ENCODE measurements at regions not wholly inside any gene's neighbourhood (a gene's known extent, or its start where the extent isn't known, plus 50 kb on each side); places are given as distances from the start of the nearest gene placed in this dataset.

GRCh38 chr2:71749671-71750101 is 296.3 kb downstream of the DYSF start:
- DNase-seq (no peak), ATAC-seq (no peak)
- Mint-ChIP-seq H3K36me3 (ENCODE audit: low read depth) (no peaks in the 10 kb centered on the region), H3K4me3 (no peak overlapping the region), H3K27me3 (peaks cover 11% of the 10 kb centered on the region), H3K9me3 (peaks cover 3% of the 10 kb centered on the region), H3K4me1 (ENCODE audit: low read depth) (no peaks in the 10 kb centered on the region), H3K27ac (no peak overlapping the region)
- ChIA-PET POLR2A (no interaction called here), CTCF (interaction anchor here (0.8 kb wide), 1 partner anchor 88 kb away, joined by 3 read pairs; no protein-coding TSS in a partner anchor)
- TF ChIP-seq, protein P1, sequence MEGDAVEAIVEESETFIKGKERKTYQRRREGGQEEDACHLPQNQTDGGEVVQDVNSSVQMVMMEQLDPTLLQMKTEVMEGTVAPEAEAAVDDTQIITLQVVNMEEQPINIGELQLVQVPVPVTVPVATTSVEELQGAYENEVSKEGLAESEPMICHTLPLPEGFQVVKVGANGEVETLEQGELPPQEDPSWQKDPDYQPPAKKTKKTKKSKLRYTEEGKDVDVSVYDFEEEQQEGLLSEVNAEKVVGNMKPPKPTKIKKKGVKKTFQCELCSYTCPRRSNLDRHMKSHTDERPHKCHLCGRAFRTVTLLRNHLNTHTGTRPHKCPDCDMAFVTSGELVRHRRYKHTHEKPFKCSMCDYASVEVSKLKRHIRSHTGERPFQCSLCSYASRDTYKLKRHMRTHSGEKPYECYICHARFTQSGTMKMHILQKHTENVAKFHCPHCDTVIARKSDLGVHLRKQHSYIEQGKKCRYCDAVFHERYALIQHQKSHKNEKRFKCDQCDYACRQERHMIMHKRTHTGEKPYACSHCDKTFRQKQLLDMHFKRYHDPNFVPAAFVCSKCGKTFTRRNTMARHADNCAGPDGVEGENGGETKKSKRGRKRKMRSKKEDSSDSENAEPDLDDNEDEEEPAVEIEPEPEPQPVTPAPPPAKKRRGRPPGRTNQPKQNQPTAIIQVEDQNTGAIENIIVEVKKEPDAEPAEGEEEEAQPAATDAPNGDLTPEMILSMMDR (IDR thresholded peaks at IDR 0.05): no peak
- intact Hi-C loops (cut with micrococcal nuclease): no loop called here

DNA sequence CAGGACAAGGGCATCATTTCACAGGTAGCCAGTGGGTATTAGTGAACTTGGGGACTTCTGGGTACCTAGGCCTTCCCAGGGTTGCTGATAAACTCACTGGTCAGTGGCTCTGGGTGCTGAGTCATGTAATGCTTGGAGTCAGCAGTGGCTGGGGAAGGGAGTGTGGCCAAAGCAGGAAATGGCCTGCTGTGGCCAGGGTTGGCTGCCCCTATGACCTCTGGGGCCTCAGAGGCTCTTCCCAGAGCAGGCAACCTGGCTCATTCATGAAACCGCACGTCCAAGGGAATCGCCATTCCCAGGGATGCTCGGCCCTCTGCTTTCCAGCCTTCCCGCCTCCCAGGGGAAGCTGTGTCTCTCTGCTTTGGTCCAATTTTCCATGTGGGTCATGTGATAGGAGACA is 294.9 kb downstream of the DYSF start:
- intact Hi-C loops (cut with micrococcal nuclease): no loop called here
- no peak overlapping the region for H3K27ac Mint-ChIP-seq
- ChIA-PET CTCF (no interaction called here), POLR2A (no interaction called here)
- peaks cover 3% of the 10 kb centered on the region for H3K9me3 Mint-ChIP-seq
- no peak overlapping the region for H3K4me3 Mint-ChIP-seq
- H3K27me3 Mint-ChIP-seq: peaks cover 7% of the 10 kb centered on the region
- ATAC-seq (no peak), DNase-seq (no peak)
- TF ChIP-seq, protein P1 (IDR thresholded peaks at IDR 0.05): no peak
- no peaks in the 10 kb centered on the region for H3K36me3 Mint-ChIP-seq (ENCODE audit: low read depth)
- no peaks in the 10 kb centered on the region for H3K4me1 Mint-ChIP-seq (ENCODE audit: low read depth)

DNA sequence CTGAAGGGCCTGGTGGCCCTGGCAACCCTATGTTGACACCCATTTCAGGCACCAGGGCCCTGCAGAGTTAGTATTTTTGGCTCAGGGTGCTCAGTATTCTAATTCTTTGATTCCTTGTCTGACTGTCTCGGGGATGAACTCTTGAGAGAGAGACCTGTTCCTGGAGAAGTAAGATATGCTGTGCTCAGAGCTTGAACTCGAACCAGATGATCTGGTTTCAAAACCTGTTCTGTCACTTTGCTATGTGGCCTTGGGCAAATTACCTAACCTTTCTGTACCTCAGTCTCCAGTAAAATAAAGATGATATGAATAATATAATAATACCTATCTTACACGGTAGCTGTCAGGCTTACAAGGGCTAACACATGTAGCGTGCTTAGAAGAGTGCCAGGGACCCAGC is 294.2 kb downstream of the DYSF start:
- ChIA-PET POLR2A (no interaction called here), CTCF (no interaction called here)
- H3K9me3 Mint-ChIP-seq: peaks cover 3% of the 10 kb centered on the region
- intact Hi-C loops (cut with micrococcal nuclease): no loop called here
- DNase-seq (no peak), ATAC-seq (no peak)
- H3K4me1 Mint-ChIP-seq (ENCODE audit: low read depth): no peaks in the 10 kb centered on the region
- H3K4me3 Mint-ChIP-seq: no peak overlapping the region
- no peak overlapping the region for H3K27ac Mint-ChIP-seq
- H3K27me3 Mint-ChIP-seq: peaks cover 7% of the 10 kb centered on the region
- TF ChIP-seq, protein P1 (IDR thresholded peaks at IDR 0.05): no peak
- H3K36me3 Mint-ChIP-seq (ENCODE audit: low read depth): no peaks in the 10 kb centered on the region

- TF ChIP-seq, protein P1 (IDR thresholded peaks at IDR 0.05): no peak
- H3K4me1 Mint-ChIP-seq (ENCODE audit: low read depth): no peaks in the 10 kb centered on the region
- POLR2A ChIA-PET: no interaction called here
- peaks cover 7% of the 10 kb centered on the region for H3K27me3 Mint-ChIP-seq
- no peaks in the 10 kb centered on the region for H3K36me3 Mint-ChIP-seq (ENCODE audit: low read depth)
- no peak for ATAC-seq
- H3K27ac Mint-ChIP-seq: no peak overlapping the region
- peaks cover 2% of the 10 kb centered on the region for H3K9me3 Mint-ChIP-seq
- intact Hi-C loops (cut with micrococcal nuclease): no loop called here
- DNase-seq: no peak
- no peak overlapping the region for H3K4me3 Mint-ChIP-seq
- CTCF ChIA-PET: no interaction called here
Observed at GRCh38 chr2:71746946-71747501, 293.7 kb downstream of the DYSF start.

DNA sequence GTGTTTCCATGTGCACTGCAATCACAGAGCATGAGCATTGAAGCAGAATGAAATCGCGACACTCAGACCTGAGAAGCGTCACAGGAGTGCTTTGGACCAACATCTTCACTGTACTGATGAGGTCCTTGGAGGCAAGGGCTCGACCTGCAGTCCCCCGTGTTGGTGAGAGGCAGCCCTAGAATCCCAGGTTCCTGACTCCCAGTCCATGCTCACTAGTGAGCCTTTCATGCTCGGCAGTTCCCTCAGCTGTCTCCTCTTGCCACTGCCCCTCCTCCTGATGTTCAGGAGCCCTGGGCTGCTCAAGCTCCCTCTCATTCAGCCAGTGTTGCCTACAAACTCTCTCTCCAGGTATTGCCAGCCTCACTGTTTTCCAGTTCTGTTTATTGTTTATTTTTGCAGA is 291.4 kb downstream of the DYSF start:
- no peak for ATAC-seq
- TF ChIP-seq, protein P1 (IDR thresholded peaks at IDR 0.05): no peak
- ChIA-PET CTCF (no interaction called here), POLR2A (no interaction called here)
- intact Hi-C loops (cut with micrococcal nuclease): no loop called here
- Mint-ChIP-seq H3K4me1 (ENCODE audit: low read depth) (no peaks in the 10 kb centered on the region), H3K4me3 (no peak overlapping the region), H3K27ac (no peak overlapping the region), H3K36me3 (ENCODE audit: low read depth) (no peaks in the 10 kb centered on the region), H3K27me3 (peaks cover 9% of the 10 kb centered on the region), H3K9me3 (peaks cover 1% of the 10 kb centered on the region)
- DNase-seq: no peak
